B cell (primary cell): ENCODE measurements at regions not wholly inside any gene's neighbourhood (a gene's known extent, or its start where the extent isn't known, plus 50 kb on each side); places are given as distances from the start of the nearest gene placed in this dataset.

Source experiments
- ATAC-seq: fragments of 200-7000 bp; cut with Tn5 transposase; one replicate; pipeline ENCODE4 v1.10.0; 2021; ENCODE audit warnings: low read depth, mild to moderate bottlenecking, moderate number of reproducible peaks, moderate library complexity
- CTCF ChIA-PET: fragments of 350-600 bp; sonication (Branson Sonifier 250); formaldehyde crosslinking; loops from one replicate; lab custom pipeline; 2021; ENCODE audit warnings: antibody characterized with exemption, inconsistent platforms; lab: Charles Lee
- POLR2A ChIA-PET: fragments of 350-600 bp; sonication (Branson Sonifier 250); formaldehyde crosslinking; loops from one replicate; lab custom pipeline; 2021; ENCODE audit warnings: antibody characterized with exemption; lab: Charles Lee
- DNase-seq: peaks from one replicate; pipeline ENCODE4 v3.0.0; 2013
- H2AFZ ChIP-seq: 2 replicates; pipeline ENCODE4 v1.6.1; 2012; ENCODE audit warnings: mild to moderate bottlenecking, low read depth, low read length; ENCODE audit not compliant: insufficient read depth, poor library complexity, severe bottlenecking
- H3K27ac ChIP-seq, 2 donors: 1 replicate in 1 of 2; 2 replicates in 1 of 2; pipeline ENCODE4 v1.5.1; 2012 to 2013; ENCODE audit warnings: low read length in 2 of 2, mild to moderate bottlenecking in 2 of 2, moderate library complexity in 1 of 2
- H3K27me3 ChIP-seq, 4 experiments: fragments of 200-600 bp in 1 of 4; sonication (generic) in 1 of 4; replicated peaks in 1 of 4; 1 replicate in 2 of 4; 2 replicates in 2 of 4; pipeline versions ENCODE4 v1.6.1 to v1.7.0; 2013 to 2016; ENCODE audit warnings: low read length in 3 of 4, mild to moderate bottlenecking in 2 of 4, mixed read lengths in 1 of 4, moderate library complexity in 1 of 4; ENCODE audit not compliant: insufficient read depth in 4 of 4, control insufficient read depth in 3 of 4; ENCODE audit errors: control extremely low read depth in 1 of 4
- H3K36me3 ChIP-seq, 2 experiments: replicated peaks in 1 of 2; 1 replicate in 1 of 2; 2 replicates in 1 of 2; pipeline versions ENCODE4 v1.6.1 to v1.7.1; 2013; ENCODE audit warnings: low read length in 1 of 2; ENCODE audit not compliant: insufficient read depth in 2 of 2, control insufficient read depth in 1 of 2; ENCODE audit errors: control extremely low read depth in 1 of 2, extremely low read depth in 1 of 2
- H3K4me1 ChIP-seq, 2 donors: fragments of 200-600 bp in 1 of 2; sonication (generic) in 1 of 2; 1 replicate in 1 of 2; 2 replicates in 1 of 2; pipeline versions ENCODE4 v1.5.1 to v1.6.1; 2013 to 2017; ENCODE audit warnings: low read length in 2 of 2; ENCODE audit not compliant: control insufficient read depth in 2 of 2, insufficient read depth in 2 of 2
- H3K4me2 ChIP-seq: replicated peaks from 2 replicates; pipeline ENCODE3; 2012; ENCODE audit warnings: mild to moderate bottlenecking, low read depth, low read length; ENCODE audit not compliant: poor library complexity, severe bottlenecking
- H3K4me3 ChIP-seq, 5 experiments: fragments of 200-600 bp in 1 of 5; sonication (generic) in 1 of 5; 1 replicate in 3 of 5; 2 replicates in 2 of 5; pipeline versions ENCODE4 v1.5.1 to v1.7.0; 2011 to 2016; ENCODE audit warnings: low read length in 4 of 5, mild to moderate bottlenecking in 4 of 5, low read depth in 2 of 5, control low read depth in 1 of 5, moderate library complexity in 1 of 5; ENCODE audit not compliant: insufficient read depth in 1 of 5; ENCODE audit errors: control extremely low read depth in 1 of 5, extremely low read depth in 1 of 5
- H3K79me2 ChIP-seq: fragments of 200-600 bp; sonication (generic); one replicate; pipeline ENCODE4 v1.6.0; 2016; ENCODE audit warnings: low read length; ENCODE audit not compliant: control insufficient read depth, insufficient read depth
- H3K9ac ChIP-seq: fragments of 200-600 bp; sonication (generic); 2 replicates; pipeline ENCODE4 v1.6.1; 2017; ENCODE audit warnings: mild to moderate bottlenecking, low read length, moderate library complexity
- H3K9me3 ChIP-seq, 3 donors: one replicate each; pipeline versions ENCODE4 v1.6.1 to v1.7.1; 2013; ENCODE audit warnings: low read length in 2 of 3; ENCODE audit not compliant: control insufficient read depth in 2 of 3, insufficient read depth in 1 of 3; ENCODE audit errors: control extremely low read depth in 1 of 3
- H4K20me1 ChIP-seq: 2 replicates; pipeline ENCODE4 v1.6.0; 2012; ENCODE audit warnings: mild to moderate bottlenecking, low read length; ENCODE audit not compliant: insufficient read depth, control insufficient read depth, poor library complexity, severe bottlenecking
- H3K27ac Mint-ChIP-seq: one replicate; pipeline ENCODE4 v1.8.0; 2021; ENCODE audit warnings: mixed read lengths
- H3K27me3 Mint-ChIP-seq: one replicate; pipeline ENCODE4 v1.8.0; 2021; ENCODE audit warnings: mixed read lengths
- H3K4me1 Mint-ChIP-seq: one replicate; pipeline ENCODE4 v1.8.0; 2021; ENCODE audit warnings: mixed read lengths
- H3K4me3 Mint-ChIP-seq: one replicate; pipeline ENCODE4 v1.8.0; 2021; ENCODE audit warnings: mixed read lengths
- H3K9me3 Mint-ChIP-seq: one replicate; pipeline ENCODE4 v1.8.0; 2022; ENCODE audit warnings: mixed read lengths; ENCODE audit not compliant: insufficient read depth
- EZH2 ChIP-seq: IDR thresholded peaks from 2 replicates; pipeline ENCODE4 v1.6.1; 2012; ENCODE audit warnings: borderline replicate concordance, low read depth, mild to moderate bottlenecking, moderate library complexity, low read length; ENCODE audit not compliant: insufficient read depth, poor library complexity, severe bottlenecking
- WGBS: methylation state at CpG from one replicate; pipeline ENCODE4 v1.1.5; 2013; ENCODE audit warnings: missing lambda C conversion rate; ENCODE audit not compliant: insufficient coverage; 5-methylcytosine and 5-hydroxymethylcytosine counted together
- intact Hi-C: fragments of 100-400 bp; cut with micrococcal nuclease; formaldehyde crosslinking; loops from one replicate; pipeline ENCODE4 v1.10.0; 2022
- TF ChIP-seq, protein P1 (sequence below): fragments of 200-600 bp; IDR thresholded peaks from one replicate; pipeline ENCODE4 v1.8.0; 2022; ENCODE audit warnings: antibody characterized with exemption, mild to moderate bottlenecking

DNA sequence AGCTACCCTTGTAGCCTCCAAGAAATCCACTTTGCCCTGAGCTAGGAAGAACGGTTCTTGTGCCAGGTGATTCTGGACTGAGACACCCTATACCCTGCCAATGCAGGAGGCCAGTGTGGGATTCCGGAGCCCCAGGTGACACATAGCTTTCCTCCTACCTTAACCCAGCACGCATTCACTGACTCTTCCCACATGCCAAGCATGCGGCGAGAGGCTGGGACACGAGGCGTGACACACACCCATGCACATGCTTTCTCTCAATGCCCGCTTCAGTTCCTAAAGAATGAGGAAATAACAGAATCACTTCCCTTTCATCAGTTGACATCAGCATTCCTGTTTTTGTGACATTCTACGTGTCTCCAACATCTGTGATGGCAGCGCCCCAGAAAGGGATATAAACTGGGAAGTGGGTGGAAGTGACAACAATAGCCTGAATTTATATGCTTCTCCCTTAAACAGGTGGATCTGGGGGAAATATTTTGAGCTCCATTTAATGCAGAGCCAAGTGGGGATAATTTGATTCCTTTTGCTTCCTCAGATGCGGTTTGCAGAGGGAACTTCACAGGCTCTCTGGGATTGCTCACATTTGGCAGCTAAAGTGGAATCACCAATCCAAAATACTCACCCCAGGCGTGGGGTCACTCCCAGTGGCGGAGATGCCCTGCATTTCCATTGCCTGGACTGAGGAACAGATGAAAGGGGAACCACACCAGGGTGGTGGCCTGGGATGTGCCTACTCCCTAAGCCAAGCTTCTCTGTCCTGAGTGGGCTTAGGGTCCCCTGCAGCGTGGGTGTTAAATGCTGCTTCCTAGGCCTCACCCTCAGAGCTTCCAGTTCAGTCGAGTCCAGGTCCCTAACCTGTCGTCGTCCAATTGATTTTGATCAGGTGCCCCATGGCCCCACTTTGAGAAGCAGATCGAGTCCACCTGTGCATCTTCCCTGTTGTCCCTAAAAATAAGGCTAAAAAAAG lies 445.1 kb downstream of the SIPA1L2 start:
- no peaks in the 10 kb centered on the region for H3K4me1 ChIP-seq
- H3K27me3 ChIP-seq, result no peaks in the 10 kb centered on the region
- no peak overlapping the region for H3K9ac ChIP-seq
- Mint-ChIP-seq H3K27ac (no peak overlapping the region), H3K4me3 (no peak overlapping the region), H3K9me3 (no peaks in the 10 kb centered on the region), H3K27me3 (peaks cover 11% of the 10 kb centered on the region), H3K4me1 (no peaks in the 10 kb centered on the region)
- peaks cover 0 to 3% (median 0%) of the 10 kb centered on the region in 3 donors for H3K9me3 ChIP-seq
- intact Hi-C loops, result no loop called here
- 93% methylated on average over 13 of the region's 18 CpGs for WGBS
- H4K20me1 ChIP-seq, result no peaks in the 10 kb centered on the region
- no peak overlapping the region for H3K4me2 ChIP-seq
- H3K79me2 ChIP-seq, result no peaks in the 10 kb centered on the region
- TF ChIP-seq, protein P1, sequence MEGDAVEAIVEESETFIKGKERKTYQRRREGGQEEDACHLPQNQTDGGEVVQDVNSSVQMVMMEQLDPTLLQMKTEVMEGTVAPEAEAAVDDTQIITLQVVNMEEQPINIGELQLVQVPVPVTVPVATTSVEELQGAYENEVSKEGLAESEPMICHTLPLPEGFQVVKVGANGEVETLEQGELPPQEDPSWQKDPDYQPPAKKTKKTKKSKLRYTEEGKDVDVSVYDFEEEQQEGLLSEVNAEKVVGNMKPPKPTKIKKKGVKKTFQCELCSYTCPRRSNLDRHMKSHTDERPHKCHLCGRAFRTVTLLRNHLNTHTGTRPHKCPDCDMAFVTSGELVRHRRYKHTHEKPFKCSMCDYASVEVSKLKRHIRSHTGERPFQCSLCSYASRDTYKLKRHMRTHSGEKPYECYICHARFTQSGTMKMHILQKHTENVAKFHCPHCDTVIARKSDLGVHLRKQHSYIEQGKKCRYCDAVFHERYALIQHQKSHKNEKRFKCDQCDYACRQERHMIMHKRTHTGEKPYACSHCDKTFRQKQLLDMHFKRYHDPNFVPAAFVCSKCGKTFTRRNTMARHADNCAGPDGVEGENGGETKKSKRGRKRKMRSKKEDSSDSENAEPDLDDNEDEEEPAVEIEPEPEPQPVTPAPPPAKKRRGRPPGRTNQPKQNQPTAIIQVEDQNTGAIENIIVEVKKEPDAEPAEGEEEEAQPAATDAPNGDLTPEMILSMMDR, result no peak
- no peak for TF ChIP-seq EZH2
- ChIA-PET CTCF (no interaction called here), POLR2A (no interaction called here)
- no peak overlapping the region for H3K4me3 ChIP-seq
- H3K27ac ChIP-seq, result no peak overlapping the region
- H2AFZ ChIP-seq, result no peak overlapping the region
- no peaks in the 10 kb centered on the region for H3K36me3 ChIP-seq
- ATAC-seq, result no peak
- no peak for DNase-seq

DNA sequence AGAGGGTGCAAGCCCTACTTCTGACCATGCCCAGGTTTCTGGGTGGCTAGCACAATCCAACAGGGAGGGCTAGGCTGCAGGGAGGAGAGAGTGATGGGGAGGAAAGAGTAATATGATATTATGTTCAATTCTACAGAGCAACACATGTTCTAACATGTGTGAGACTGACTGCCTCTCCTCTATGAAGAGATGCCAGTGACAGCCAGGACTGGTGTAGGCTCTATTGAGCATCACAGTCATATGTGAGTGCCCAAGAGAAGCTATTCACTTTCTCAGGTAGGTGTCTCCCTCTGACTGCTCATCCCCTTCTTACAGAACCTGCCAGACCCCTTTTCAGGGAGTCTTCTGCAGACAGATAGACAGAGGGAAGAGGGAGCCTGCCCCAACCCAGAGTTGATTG lies 446.1 kb downstream of the SIPA1L2 start:
- CTCF ChIA-PET, result no interaction called here
- no peaks in the 10 kb centered on the region for H3K27me3 ChIP-seq
- intact Hi-C loops, result no loop called here

More for the DNA sequence above, 446.1 kb downstream of the SIPA1L2 start:
- H3K4me1 ChIP-seq, result no peaks in the 10 kb centered on the region
- Mint-ChIP-seq H3K27me3 (peaks cover 11% of the 10 kb centered on the region), H3K4me1 (no peaks in the 10 kb centered on the region), H3K27ac (no peak overlapping the region), H3K4me3 (no peak overlapping the region), H3K9me3 (no peaks in the 10 kb centered on the region)
- H4K20me1 ChIP-seq, result no peaks in the 10 kb centered on the region
- POLR2A ChIA-PET, result no interaction called here
- H3K27ac ChIP-seq, result no peak overlapping the region
- TF ChIP-seq, protein P1, result no peak
- TF ChIP-seq EZH2, result no peak
- peaks cover 0 to 3% (median 0%) of the 10 kb centered on the region in 3 donors for H3K9me3 ChIP-seq
- ATAC-seq (no peak), DNase-seq (no peak)
- no peak overlapping the region for H3K4me3 ChIP-seq
- H3K9ac ChIP-seq, result no peak overlapping the region
- no peak overlapping the region for H3K4me2 ChIP-seq
- H3K36me3 ChIP-seq, result no peaks in the 10 kb centered on the region
- H2AFZ ChIP-seq, result no peak overlapping the region
- no peaks in the 10 kb centered on the region for H3K79me2 ChIP-seq
